ENCODE measurements at regions not wholly inside any gene's neighbourhood (a gene's known extent, or its start where the extent isn't known, plus 50 kb on each side); places are given as distances from the start of the nearest gene placed in this dataset.

DNA sequence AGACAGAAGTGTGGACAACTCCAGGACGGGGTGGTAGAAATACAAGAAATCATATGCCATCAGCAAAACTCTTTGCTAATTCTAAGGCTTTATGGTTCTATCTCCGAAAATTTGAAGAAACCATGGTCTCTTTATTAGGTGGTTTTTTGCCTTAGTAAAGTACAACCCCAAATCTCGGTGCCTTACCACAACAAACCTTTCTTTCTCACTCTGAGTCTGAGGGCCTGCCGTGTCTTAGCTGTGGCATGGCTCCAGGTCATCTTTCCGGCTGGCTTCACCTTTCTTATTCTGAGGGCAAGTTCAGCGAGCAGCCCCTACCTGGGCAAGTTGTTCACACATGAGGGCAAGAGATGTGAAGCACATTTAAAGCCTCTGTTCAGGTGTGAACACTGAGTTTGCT is 280.6 kb downstream of the TTLL7 start:
- no peak for FAIRE-seq

DNA sequence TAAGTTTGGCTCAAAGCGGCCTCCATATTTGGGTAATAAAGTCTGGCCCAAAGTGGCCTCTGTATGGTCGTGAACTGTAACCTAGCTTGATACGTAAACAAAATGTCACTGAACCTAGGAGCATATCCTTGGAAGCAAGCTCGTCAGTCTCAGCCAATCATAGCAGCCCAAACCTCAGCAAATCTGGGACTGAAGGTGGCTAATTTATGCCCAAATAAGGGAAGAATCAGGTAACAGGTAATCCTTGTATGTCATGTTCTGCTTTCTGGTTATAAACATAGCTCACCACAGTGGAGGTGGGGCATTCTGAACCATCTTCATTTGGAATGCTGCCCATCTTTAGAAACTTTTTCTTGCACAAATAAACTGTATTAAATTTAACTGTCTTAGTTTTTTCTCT is 281.1 kb downstream of the TTLL7 start:
- no peak for FAIRE-seq

DNA sequence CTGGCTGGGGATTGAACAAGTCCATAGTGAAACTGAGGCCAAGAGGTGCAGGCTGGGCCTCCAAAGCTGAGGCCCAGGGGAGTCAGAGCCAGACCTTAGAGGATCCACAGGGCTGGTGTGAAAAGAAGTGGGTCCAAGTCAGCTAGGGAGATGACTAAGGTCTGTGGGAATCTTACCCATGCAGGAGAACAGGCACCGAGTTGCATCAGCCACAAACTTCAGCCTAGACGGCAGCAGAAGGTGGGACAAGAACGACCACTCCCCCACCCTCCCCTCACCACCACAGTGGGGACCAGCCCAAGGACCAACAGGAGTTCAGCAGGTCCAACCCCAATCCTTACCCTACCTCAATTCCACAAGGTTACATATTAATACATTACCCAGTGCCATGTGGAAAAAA is 282.3 kb downstream of the TTLL7 start:
- no peak for FAIRE-seq

DNA sequence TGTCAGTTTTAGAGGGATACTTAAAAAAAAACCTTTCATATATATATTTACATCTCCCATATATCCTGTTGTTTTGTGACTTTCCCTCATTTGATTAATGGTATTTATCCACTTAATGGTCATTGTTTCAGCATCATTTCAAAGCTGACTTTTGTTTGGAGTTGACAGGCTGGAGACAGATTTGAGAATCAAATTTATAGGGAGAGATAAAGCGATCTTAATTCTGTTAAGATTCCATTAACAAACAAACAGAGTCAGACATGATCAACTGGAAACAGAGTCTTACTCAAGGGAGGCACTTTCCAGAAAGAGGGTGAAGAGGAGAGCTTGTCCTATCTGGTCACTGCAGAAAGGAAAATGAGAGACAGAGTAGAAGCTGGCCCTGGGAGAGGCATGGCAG is 283.4 kb downstream of the TTLL7 start:
- FAIRE-seq: no peak

DNA sequence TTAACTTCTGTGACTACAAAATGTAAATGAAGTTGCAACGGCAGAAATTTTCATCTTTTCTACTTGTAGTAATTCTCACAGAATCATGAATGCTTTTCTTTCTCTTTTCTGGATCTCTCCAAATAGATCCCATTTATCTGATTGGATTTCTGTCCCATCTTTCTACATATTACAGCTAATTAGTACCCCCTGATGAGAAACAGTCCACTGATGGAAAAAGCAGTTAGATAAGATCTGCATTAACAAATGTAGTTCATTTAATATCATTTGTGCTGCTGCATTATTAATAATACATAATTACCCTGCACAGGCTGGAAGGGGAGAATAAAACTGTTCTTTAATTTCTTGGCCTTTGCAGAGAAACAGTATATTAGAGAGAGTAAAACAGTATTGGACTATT is 289.3 kb downstream of the TTLL7 start:
- FAIRE-seq: no peak

GRCh38 chr1:83706354-83706938 is 292.5 kb downstream of the TTLL7 start:
- no peak for FAIRE-seq

GRCh38 chr1:83705091-83705490 is 293.8 kb downstream of the TTLL7 start:
- no peak for FAIRE-seq

- FAIRE-seq: no peak
These were observed 294.6 kb downstream of the TTLL7 start for GRCh38 chr1:83704350-83704749.

DNA sequence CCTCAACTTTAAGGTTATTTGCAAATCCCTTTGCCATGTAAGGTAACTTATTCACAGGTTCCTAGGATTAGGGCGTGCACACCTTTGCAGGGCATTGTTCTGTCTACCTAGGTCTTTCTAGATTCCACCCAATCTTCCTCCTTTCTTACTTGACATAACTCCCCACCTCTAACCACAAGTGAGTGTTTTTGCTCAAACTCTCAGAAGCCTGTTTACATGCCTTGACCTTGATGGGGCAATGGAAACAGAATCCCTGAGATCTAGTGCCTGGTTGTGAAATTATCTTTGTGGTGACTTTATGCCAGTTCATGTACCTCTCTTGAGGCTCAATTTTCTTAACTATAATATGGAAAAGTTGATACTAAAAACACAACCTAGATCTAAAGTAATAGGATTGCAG is 296.6 kb downstream of the TTLL7 start:
- no peak for FAIRE-seq

DNA sequence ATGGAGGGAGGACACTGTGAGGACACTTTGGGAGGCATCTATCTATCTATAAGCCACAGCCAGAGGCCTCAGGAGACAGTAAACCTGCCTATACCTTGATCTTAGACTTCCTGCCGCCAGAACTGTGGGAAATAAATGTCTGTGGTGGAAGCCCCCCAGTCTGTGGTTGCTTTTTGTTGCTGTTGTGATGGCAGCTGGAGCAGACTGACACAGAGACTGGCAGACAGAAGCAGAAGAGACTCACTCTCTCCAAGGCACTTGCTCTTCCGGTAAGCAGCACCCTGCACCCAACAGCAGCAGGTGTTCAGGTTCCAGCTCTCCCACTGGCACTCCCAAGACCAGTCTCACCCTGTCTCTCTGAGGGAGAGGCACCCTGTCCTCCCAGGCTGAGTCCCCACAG is 297.6 kb downstream of the TTLL7 start:
- no peak for FAIRE-seq

DNA sequence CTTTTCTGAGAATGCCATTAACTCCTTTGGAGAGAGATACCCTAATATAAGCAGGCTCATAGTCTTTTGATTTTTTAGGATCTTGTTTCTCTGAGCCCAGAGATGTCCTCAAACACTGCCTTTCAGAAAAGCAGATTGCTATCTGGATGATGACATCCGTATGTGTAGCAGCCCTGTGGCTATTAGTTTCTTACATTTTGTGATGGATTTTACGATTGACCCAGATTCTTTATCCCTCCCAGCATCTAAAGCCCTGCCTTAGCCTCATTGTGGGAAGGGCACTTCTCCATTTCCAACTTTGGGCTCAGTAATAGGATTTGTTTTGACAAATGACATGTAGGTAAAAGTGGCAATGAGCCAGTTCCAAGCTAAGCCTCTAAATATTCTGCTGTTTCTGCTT is 300.3 kb downstream of the TTLL7 start:
- no peak for FAIRE-seq

DNA sequence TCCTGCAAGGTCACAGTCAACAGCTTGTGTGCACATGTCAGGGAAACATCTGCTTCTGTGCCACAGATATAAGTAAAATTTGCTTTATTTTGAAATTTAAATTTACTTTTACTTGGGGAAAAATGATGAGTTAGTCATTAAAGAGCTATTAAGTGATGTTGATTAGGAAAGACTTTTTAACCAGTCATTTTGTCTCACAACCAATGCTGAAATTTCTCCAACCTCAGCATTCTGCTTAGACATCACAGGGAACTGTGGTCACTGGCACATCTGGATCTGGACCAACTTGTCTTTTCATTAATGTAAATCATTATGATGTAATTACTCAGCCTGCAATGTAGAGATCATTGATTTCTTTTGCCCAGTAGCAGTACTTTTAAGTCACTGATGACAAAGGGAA is 301.0 kb downstream of the TTLL7 start:
- FAIRE-seq: no peak

GRCh38 chr1:83697220-83697619 is 301.7 kb downstream of the TTLL7 start:
- FAIRE-seq: no peak

DNA sequence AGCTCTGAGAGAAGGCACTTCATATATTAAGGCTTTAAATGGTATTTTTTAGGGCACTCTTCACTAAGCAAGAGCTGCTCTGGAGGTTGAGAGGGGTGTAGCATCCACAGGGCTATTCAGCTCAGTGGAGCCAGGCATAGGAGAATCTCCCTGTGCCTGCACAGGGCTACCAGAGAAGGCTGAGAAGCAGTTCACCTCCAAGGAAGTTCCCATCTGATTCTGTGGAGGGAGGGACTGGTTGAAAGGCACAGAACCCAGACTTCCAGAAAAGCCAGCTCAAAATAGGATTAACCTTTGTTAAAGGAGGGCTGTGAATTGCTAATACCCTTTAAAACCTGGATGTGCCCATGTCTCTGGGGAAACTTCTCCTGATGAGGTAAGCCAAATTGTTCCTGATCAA is 304.5 kb downstream of the TTLL7 start:
- no peak for FAIRE-seq

DNA sequence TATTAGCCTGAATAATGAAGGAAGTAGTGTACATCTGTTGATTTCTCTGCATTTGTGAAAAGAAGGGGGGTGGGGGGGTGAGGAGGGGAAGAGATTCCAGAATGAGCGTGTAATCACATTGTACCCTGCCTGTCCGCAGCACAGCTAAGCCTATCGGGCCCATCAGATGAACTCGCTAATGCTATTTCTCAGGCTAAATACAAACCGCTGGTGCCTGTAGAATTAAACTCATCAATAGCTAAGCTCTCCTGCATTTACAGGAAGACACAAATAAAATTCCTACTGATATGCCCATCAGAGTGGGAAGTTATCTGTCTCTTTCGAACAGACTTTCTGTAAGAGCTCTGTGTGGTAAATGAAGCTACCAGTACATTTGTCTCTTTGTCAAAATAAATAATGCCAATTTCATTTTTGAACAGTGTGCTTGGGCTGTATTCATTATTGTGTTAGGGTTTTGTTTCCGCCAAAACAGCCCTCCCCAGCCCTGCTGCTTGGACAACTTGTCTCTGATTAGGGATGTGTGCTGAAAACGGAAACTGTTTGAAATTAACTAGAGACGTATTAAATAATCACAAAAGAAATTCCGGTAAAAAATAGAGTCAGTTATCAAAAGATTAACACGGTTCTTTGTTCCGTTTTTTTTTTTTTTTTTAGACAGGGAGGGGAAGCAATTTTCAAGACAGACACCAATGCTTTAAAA is 305.4 kb downstream of the TTLL7 start:
- no peak for FAIRE-seq

GRCh38 chr1:83692524-83693381 is 306.2 kb downstream of the TTLL7 start:
- FAIRE-seq: no peak

- FAIRE-seq: no peak
These were observed 306.9 kb downstream of the TTLL7 start for GRCh38 chr1:83691953-83692500.

DNA sequence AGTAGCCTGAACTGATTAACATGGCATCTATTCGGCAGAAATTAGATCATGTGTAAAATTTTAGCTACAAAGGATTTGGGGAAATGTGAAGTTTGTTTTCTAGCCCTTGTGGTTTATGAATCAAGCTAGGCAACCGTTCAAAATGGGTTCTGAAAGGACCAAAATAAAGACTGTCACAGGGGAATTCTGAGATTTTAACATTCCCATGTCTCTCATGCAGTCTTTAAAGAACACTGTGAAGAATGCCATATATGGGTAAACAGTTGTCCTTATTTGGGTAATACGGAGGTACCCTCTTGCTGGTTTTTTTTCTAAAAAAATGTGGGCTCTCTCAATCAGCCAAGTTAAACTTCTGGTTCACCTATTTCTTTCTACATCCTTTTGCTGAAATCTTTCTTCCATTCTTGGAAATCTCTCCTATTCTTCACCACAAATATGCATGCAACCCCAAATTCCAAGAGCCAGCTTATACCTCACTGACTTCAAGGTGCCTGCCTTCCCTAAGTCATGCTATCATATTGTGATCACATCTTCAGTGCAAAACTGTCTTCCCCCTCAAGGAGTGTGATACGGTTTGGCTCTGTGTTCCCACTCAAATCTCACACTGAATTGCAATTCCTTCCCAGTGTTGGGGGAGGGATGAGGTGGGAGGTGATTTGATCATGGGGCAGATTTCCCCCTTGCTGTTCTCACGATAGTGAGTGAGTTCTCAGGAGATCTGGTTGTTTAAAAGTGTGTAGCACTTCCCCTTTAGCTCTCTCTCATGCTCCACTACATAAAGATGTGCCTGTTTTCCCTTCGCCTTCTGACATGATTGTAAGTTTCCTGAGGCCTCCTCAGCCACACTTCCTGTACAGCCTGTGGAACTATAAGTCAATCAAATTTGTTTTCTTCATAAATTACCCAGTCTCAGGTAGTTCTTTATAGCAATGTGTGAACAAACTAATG is 308.7 kb downstream of the TTLL7 start:
- no peak for FAIRE-seq

- FAIRE-seq: no peak
These were observed 316.8 kb downstream of the TTLL7 start for GRCh38 chr1:83682132-83682531.

GRCh38 chr1:83676106-83676505 is 322.8 kb downstream of the TTLL7 start:
- FAIRE-seq: no peak

DNA sequence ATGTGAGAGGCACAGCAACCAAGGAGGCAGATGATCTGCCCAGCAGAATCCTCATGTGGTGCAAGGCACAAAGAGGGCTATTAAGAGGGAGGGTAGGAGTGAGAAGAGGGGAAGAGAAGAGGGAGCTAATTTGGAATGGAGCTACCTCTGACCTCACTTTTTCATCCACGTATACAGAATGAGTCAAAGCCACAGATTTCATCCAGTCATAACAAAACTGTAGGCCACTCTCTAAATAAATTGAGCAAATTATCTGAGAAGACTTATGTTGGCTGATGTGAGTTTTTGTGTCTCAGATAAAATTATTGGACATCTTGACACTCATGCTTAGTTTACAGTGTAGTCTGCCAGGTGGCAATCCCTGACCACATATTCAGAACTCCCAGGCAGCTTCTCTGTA is 325.6 kb downstream of the TTLL7 start:
- FAIRE-seq: no peak

DNA sequence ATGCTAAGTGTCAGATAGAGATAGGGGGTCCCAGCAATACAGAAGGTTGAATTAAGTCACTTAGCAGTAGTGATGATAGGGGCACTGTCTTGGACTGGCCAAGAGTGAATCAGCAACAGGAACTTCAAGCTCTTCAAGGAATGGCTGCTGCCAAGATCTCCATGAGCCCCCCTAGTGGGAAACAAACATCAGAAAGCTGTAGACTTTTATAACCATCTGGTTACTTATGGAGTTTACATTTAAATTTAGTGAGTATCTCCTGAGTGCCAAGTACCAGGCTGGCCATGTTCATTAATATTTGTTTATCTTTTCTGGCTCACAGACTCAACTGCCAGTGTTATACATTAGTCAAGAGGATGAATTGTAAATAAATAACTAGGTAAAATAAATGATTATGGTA is 327.3 kb downstream of the TTLL7 start:
- FAIRE-seq: no peak
